NOMO-1 treated with dmso at 0.1 percent for 144 hours (cell line): ENCODE measurements at regions not wholly inside any gene's neighbourhood (a gene's known extent, or its start where the extent isn't known, plus 50 kb on each side); places are given as distances from the start of the nearest gene placed in this dataset.
"Not testable (repeated sequence)": the region's sequence is repeated elsewhere in the genome, so short reads cannot be mapped to it uniquely, and the experiment has no call there.

Experiments
- DNase-seq: peaks from one replicate; lab custom pipeline; 2025; ENCODE audit not compliant: unreplicated experiment; lab: John Stamatoyannopoulos, UW

GRCh38 chr2:60252581-60253150 lies 300.8 kb downstream of the BCL11A start:
- no peak for DNase-seq

- DNase-seq = no peak
These were observed 302.2 kb downstream of the BCL11A start for GRCh38 chr2:60251247-60251646.

GRCh38 chr2:60249879-60250278 lies 303.6 kb downstream of the BCL11A start:
- no peak for DNase-seq

- no peak for DNase-seq
These were observed 306.0 kb downstream of the BCL11A start for GRCh38 chr2:60247471-60247870.

- DNase-seq = no peak
These were observed 306.9 kb downstream of the BCL11A start for GRCh38 chr2:60246583-60246982.

- no peak for DNase-seq
These were observed 319.0 kb downstream of the BCL11A start for GRCh38 chr2:60234274-60234986.

GRCh38 chr2:60230596-60230995 lies 322.9 kb downstream of the BCL11A start:
- DNase-seq = no peak

- DNase-seq = no peak
These were observed 323.4 kb downstream of the BCL11A start for GRCh38 chr2:60230037-60230436.

GRCh38 chr2:60226943-60227342 lies 326.5 kb downstream of the BCL11A start:
- no peak for DNase-seq

GRCh38 chr2:60226191-60226590 lies 327.3 kb downstream of the BCL11A start:
- DNase-seq = no peak

- no peak for DNase-seq
These were observed 329.6 kb downstream of the BCL11A start for GRCh38 chr2:60223859-60224258.

GRCh38 chr2:60221098-60221497 lies 332.4 kb downstream of the BCL11A start:
- DNase-seq = no peak

- DNase-seq = no peak
These were observed 333.9 kb downstream of the BCL11A start for GRCh38 chr2:60219536-60219935.

GRCh38 chr2:60216452-60216995 lies 336.9 kb downstream of the BCL11A start:
- DNase-seq = no peak

GRCh38 chr2:60215386-60215901 lies 338.0 kb downstream of the BCL11A start:
- no peak for DNase-seq

- DNase-seq = no peak
These were observed 338.9 kb downstream of the BCL11A start for GRCh38 chr2:60214626-60214875.

GRCh38 chr2:60213865-60214625 lies 339.4 kb downstream of the BCL11A start:
- DNase-seq = no peak

GRCh38 chr2:60212181-60212945 lies 341.1 kb downstream of the BCL11A start:
- DNase-seq = no peak

- not testable (repeated sequence) for DNase-seq
These were observed 364.4 kb downstream of the BCL11A start for GRCh38 chr2:60189006-60189405.

- no peak for DNase-seq
These were observed 378.2 kb downstream of the BCL11A start for GRCh38 chr2:60175290-60175689.

- DNase-seq = no peak
These were observed 379.3 kb downstream of the BCL11A start for GRCh38 chr2:60174146-60174545.
